Liver (tissue), 8 donors: ENCODE measurements at regions not wholly inside any gene's neighbourhood (a gene's known extent, or its start where the extent isn't known, plus 50 kb on each side); places are given as distances from the start of the nearest gene placed in this dataset.

Source experiments
- DNase-seq: peaks from one replicate; pipeline ENCODE4 v3.0.0-alpha.2; 2017; ENCODE audit warnings: low spot score
- H3K27ac ChIP-seq, 2 donors: one replicate each; pipeline ENCODE4 v1.7.0; 2013; ENCODE audit warnings: inconsistent platforms in 2 of 2, low read length in 2 of 2, control low read depth in 1 of 2, low read depth in 1 of 2, mild to moderate bottlenecking in 1 of 2
- H3K27me3 ChIP-seq, 4 donors: one replicate each; pipeline versions ENCODE4 v1.6.1 to v1.7.0; 2013; ENCODE audit warnings: low read length in 3 of 4, inconsistent platforms in 1 of 4, mild to moderate bottlenecking in 1 of 4, moderate library complexity in 1 of 4; ENCODE audit not compliant: control insufficient read depth in 4 of 4, insufficient read depth in 4 of 4
- H3K36me3 ChIP-seq, 4 donors: one replicate each; pipeline versions ENCODE4 v1.6.1 to v1.7.0; 2013; ENCODE audit warnings: low read length in 3 of 4, mild to moderate bottlenecking in 3 of 4, low read depth in 1 of 4, moderate library complexity in 1 of 4; ENCODE audit not compliant: control insufficient read depth in 4 of 4, insufficient read depth in 3 of 4
- H3K4me1 ChIP-seq, 4 donors: one replicate each; pipeline versions ENCODE4 v1.6.1 to v1.7.0; 2013; ENCODE audit warnings: low read length in 3 of 4, mild to moderate bottlenecking in 3 of 4, moderate library complexity in 1 of 4; ENCODE audit not compliant: control insufficient read depth in 4 of 4, insufficient read depth in 4 of 4
- H3K4me3 ChIP-seq, 3 donors: one replicate each; pipeline versions ENCODE4 v1.6.1 to v1.7.0; 2013; ENCODE audit warnings: low read length in 3 of 3, control low read depth in 1 of 3, low read depth in 1 of 3, mild to moderate bottlenecking in 1 of 3
- H3K9ac ChIP-seq, 2 donors: one replicate each; pipeline ENCODE4 v1.7.0; 2013; ENCODE audit warnings: low read length in 2 of 2, mild to moderate bottlenecking in 2 of 2, moderate library complexity in 2 of 2, control low read depth in 1 of 2, low read depth in 1 of 2
- H3K9me3 ChIP-seq, 4 donors: one replicate each; pipeline versions ENCODE4 v1.6.1 to v1.7.0; 2013; ENCODE audit warnings: low read length in 3 of 4; ENCODE audit not compliant: control insufficient read depth in 4 of 4
- ATF3 ChIP-seq: IDR thresholded peaks from 2 replicates; pipeline ENCODE4 v1.6.1; 2016; ENCODE audit warnings: antibody characterized with exemption
- CTCF ChIP-seq: fragments of 150-350 bp; IDR thresholded peaks from 2 replicates; pipeline ENCODE4 v1.5.1; 2017; ENCODE audit warnings: improper control_type of control experiment, low read depth, low read length; ENCODE audit not compliant: missing input control
- EGR1 ChIP-seq, 2 donors: IDR thresholded peaks; 2 replicates each; pipeline ENCODE4 v1.6.1; 2016 to 2018; ENCODE audit warnings: antibody characterized with exemption in 2 of 2, low read depth in 2 of 2
- FOXA1 ChIP-seq: IDR thresholded peaks from 2 replicates; pipeline ENCODE4 v1.6.1; 2016; ENCODE audit warnings: antibody characterized with exemption
- FOXA2 ChIP-seq: IDR thresholded peaks from 2 replicates; pipeline ENCODE4 v1.6.1; 2016; ENCODE audit warnings: antibody characterized with exemption
- GABPA ChIP-seq, 2 donors: IDR thresholded peaks in 1 of 2; conservative IDR thresholded peaks in 1 of 2; 2 replicates each; pipeline ENCODE4 v1.6.1; 2016; ENCODE audit warnings: antibody characterized with exemption in 2 of 2, mild to moderate bottlenecking in 1 of 2, moderate library complexity in 1 of 2
- HNF4A ChIP-seq, 2 donors: conservative IDR thresholded peaks; 2 replicates each; pipeline ENCODE4 v1.6.1; 2016; ENCODE audit warnings: antibody characterized with exemption in 2 of 2, mild to moderate bottlenecking in 2 of 2
- HNF4G ChIP-seq: IDR thresholded peaks from 2 replicates; pipeline ENCODE4 v1.6.1; 2016; ENCODE audit warnings: antibody characterized with exemption
- JUND ChIP-seq, 2 donors: IDR thresholded peaks; 2 replicates each; pipeline ENCODE4 v1.6.1; 2016; ENCODE audit warnings: antibody characterized with exemption in 2 of 2
- MAX ChIP-seq: IDR thresholded peaks from 2 replicates; pipeline ENCODE4 v1.6.1; 2016; ENCODE audit warnings: antibody characterized with exemption
- NR2F2 ChIP-seq: IDR thresholded peaks from 2 replicates; pipeline ENCODE4 v1.6.1; 2016; ENCODE audit warnings: antibody characterized with exemption
- RAD21 ChIP-seq, 2 donors: IDR thresholded peaks; 2 replicates each; pipeline ENCODE4 v1.6.1; 2016; ENCODE audit warnings: antibody characterized with exemption in 2 of 2, mild to moderate bottlenecking in 2 of 2
- REST ChIP-seq: IDR thresholded peaks from 2 replicates; pipeline ENCODE4 v1.6.1; 2016; ENCODE audit warnings: antibody characterized with exemption, mild to moderate bottlenecking
- RXRA ChIP-seq, 2 donors: IDR thresholded peaks; 2 replicates each; pipeline ENCODE4 v1.6.1; 2017 to 2018; ENCODE audit warnings: antibody characterized with exemption in 2 of 2, mild to moderate bottlenecking in 1 of 2
- SP1 ChIP-seq: IDR thresholded peaks from 2 replicates; pipeline ENCODE4 v1.6.1; 2018; ENCODE audit warnings: antibody characterized with exemption, mild to moderate bottlenecking
- TAF1 ChIP-seq: conservative IDR thresholded peaks from 2 replicates; pipeline ENCODE4 v1.6.1; 2016; ENCODE audit warnings: antibody characterized with exemption, mild to moderate bottlenecking
- YY1 ChIP-seq: IDR thresholded peaks from 2 replicates; pipeline ENCODE4 v1.6.1; 2016; ENCODE audit warnings: antibody characterized with exemption, mild to moderate bottlenecking
- ZBTB33 ChIP-seq: IDR thresholded peaks from 2 replicates; pipeline ENCODE4 v1.6.1; 2016; ENCODE audit warnings: antibody characterized with exemption
- WGBS: extraction: QIAGEN DNeasy Blood & Tissue Kit; methylation state at CpG from one replicate; pipeline ENCODE4 v1.1.7; 2013; 5-methylcytosine and 5-hydroxymethylcytosine counted together
- donor health status: healthy.
- donor health status: healthy.
- donor health status: healthy.
- donor health status: healthy.
- donor health status: healthy.

GRCh38 chr18:60111525-60111924, 211.7 kb downstream of the PMAIP1 start (continued):
- TF ChIP-seq ZBTB33, result no peak
- TF ChIP-seq TAF1, result no peak
- TF ChIP-seq JUND (IDR thresholded peaks at IDR 0.05), result no peak
- no peak for TF ChIP-seq RAD21 (IDR thresholded peaks at IDR 0.05)
- TF ChIP-seq HNF4G, result no peak

- 60% methylated on average over 1 of the region's 1 CpG for WGBS
- Histone ChIP-seq H3K9ac (no peak overlapping the region), H3K27ac (no peak overlapping the region), H3K36me3 (no peaks in the 10 kb centered on the region), H3K9me3 (no peaks in the 10 kb centered on the region), H3K4me1 (no peaks in the 10 kb centered on the region), H3K27me3 (no peaks in the 10 kb centered on the region), H3K4me3 (no peak overlapping the region)
- DNase-seq, result no peak
- TF ChIP-seq NR2F2, result peak; percentile 77
- TF ChIP-seq HNF4G, result no peak
- TF ChIP-seq ZBTB33, result no peak
Measured at GRCh38 chr18:60110836-60111235, 211.0 kb downstream of the PMAIP1 start.

GRCh38 chr18:60100778-60101177, 201.0 kb downstream of the PMAIP1 start:
- no peak for DNase-seq
- no peak overlapping the region for H3K9ac ChIP-seq
- H3K4me1 ChIP-seq, result no peaks in the 10 kb centered on the region
- WGBS, result 70% methylated on average over 3 of the region's 3 CpGs
- H3K27me3 ChIP-seq, result peaks cover 0 to 3% (median 0%) of the 10 kb centered on the region in 4 donors
- TF ChIP-seq REST, result no peak
- TF ChIP-seq SP1, result no peak
- TF ChIP-seq RXRA (IDR thresholded peaks at IDR 0.05), result no peak
- TF ChIP-seq FOXA2, result no peak
- TF ChIP-seq RAD21 (IDR thresholded peaks at IDR 0.05), result no peak
- no peak for TF ChIP-seq JUND (IDR thresholded peaks at IDR 0.05)
- no peak for TF ChIP-seq YY1
- no peak for TF ChIP-seq ZBTB33
- TF ChIP-seq MAX, result no peak
- TF ChIP-seq NR2F2, result no peak
- TF ChIP-seq EGR1 (IDR thresholded peaks at IDR 0.05; ENCODE audit: low read depth in 2 of 2), result no peak
- TF ChIP-seq FOXA1, result no peak
- no peak for TF ChIP-seq ATF3
- TF ChIP-seq TAF1, result no peak
- TF ChIP-seq CTCF, result no peak
- no peak for TF ChIP-seq HNF4A (conservative IDR thresholded peaks at IDR 0.05)
- no peak for TF ChIP-seq HNF4G
- no peak for TF ChIP-seq GABPA (IDR thresholded peaks at IDR 0.05 in 1 of 2, conservative IDR thresholded peaks at IDR 0.05 in 1 of 2)
- H3K27ac ChIP-seq, result no peak overlapping the region
- no peak overlapping the region for H3K4me3 ChIP-seq
- H3K9me3 ChIP-seq, result peaks cover 0 to 2% (median 0%) of the 10 kb centered on the region in 4 donors
- no peaks in the 10 kb centered on the region for H3K36me3 ChIP-seq
